ENCODE measurements at regions not wholly inside any gene's neighbourhood (a gene's known extent, or its start where the extent isn't known, plus 50 kb on each side); places are given as distances from the start of the nearest gene placed in this dataset.

- DNase-seq (ENCODE audit: low read depth, low spot score): no peak
- in situ Hi-C loops (cut with HindIII; ENCODE audit: low sequenced_read_pairs): no loop called here
- TF ChIP-seq, protein P1, sequence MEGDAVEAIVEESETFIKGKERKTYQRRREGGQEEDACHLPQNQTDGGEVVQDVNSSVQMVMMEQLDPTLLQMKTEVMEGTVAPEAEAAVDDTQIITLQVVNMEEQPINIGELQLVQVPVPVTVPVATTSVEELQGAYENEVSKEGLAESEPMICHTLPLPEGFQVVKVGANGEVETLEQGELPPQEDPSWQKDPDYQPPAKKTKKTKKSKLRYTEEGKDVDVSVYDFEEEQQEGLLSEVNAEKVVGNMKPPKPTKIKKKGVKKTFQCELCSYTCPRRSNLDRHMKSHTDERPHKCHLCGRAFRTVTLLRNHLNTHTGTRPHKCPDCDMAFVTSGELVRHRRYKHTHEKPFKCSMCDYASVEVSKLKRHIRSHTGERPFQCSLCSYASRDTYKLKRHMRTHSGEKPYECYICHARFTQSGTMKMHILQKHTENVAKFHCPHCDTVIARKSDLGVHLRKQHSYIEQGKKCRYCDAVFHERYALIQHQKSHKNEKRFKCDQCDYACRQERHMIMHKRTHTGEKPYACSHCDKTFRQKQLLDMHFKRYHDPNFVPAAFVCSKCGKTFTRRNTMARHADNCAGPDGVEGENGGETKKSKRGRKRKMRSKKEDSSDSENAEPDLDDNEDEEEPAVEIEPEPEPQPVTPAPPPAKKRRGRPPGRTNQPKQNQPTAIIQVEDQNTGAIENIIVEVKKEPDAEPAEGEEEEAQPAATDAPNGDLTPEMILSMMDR (IDR thresholded peaks at IDR 0.05; ENCODE audit: low read depth, low read length): no peak
Observed at GRCh38 chr20:52838510-52839241, 133.5 kb upstream of the TSHZ2 start.

DNA sequence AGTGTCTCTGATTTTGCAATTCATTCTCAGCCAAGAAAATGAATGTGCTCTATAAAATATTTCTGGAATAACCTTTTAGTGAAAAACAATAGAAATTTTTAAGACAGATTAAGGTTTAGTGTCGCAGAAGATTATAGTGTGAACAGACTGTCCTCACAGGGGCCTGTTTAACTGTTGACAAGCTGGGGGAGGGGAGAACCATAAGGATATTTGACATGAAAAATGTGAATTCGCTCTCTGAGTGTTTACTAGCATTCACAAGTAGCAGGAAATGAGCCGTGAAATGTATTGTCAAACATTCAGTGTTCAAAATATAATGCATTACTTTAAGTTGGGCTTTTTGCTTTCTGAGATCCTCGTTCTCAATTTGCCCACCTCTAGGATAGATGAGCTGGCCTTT, 134.8 kb upstream of the TSHZ2 start:
- TF ChIP-seq, protein P1 (IDR thresholded peaks at IDR 0.05; ENCODE audit: low read depth, low read length): no peak
- in situ Hi-C loops (cut with HindIII; ENCODE audit: low sequenced_read_pairs): no loop called here
- H3K4me3 ChIP-seq (ENCODE audit: low read depth, low read length): no peak overlapping the region
- no peak for DNase-seq (ENCODE audit: low read depth, low spot score)

More at GRCh38 chr20:52838510-52839241, 133.5 kb upstream of the TSHZ2 start:
- no peak overlapping the region for H3K4me3 ChIP-seq (ENCODE audit: low read depth, low read length)

DNA sequence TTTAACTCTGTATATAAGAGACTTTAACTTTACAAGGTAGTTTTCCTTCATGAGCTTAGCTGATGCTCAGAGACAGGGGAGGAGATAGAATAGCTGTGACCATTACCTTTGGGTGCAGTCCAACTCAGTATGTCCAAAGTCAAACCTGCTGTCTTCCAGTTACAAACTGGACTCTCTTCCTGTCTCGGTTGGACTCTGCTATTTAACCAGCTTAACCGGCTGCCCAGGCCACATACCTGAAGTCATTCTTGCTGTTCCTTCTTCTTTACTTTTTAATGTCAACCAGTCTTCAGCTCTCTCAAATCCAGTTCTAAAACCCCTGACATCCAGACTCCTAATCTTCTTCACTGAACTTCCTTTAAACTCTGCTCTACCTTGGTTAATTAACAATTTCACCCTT, 138.3 kb upstream of the TSHZ2 start:
- no peak for DNase-seq (ENCODE audit: low read depth, low spot score)
- TF ChIP-seq, protein P1 (IDR thresholded peaks at IDR 0.05; ENCODE audit: low read depth, low read length): no peak
- in situ Hi-C loops (cut with HindIII; ENCODE audit: low sequenced_read_pairs): no loop called here
- H3K4me3 ChIP-seq (ENCODE audit: low read depth, low read length): no peak overlapping the region

DNA sequence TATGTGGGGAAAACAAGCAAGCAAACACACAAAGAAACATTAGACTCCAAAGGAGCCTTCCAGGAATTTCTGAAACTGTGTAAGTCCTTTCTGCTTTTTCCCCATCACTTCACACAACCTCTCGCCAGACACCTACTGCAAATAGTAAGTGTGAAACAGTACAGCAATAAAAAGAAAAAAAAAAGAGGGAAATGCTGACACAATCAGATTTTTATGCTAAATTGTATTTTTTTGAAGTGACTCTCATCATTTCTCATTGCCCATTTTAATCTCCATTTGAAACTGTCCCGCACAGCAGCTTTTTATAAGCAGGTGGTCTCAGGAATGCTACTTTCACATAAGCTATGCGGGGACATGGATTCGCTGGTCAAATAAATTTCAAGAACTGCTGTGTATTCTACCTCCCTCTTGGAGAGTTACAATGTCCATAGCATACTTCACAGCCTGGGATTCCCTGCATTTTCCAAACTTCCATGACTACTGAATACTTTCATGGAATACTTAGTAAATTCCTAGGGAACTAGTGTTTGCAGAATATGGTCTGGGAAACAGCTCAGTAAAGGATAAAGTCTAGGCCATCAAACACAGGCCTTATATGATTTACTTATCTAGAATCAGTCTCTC, 139.9 kb upstream of the TSHZ2 start:
- in situ Hi-C loops (cut with HindIII; ENCODE audit: low sequenced_read_pairs): no loop called here
- TF ChIP-seq, protein P1 (IDR thresholded peaks at IDR 0.05; ENCODE audit: low read depth, low read length): no peak
- DNase-seq (ENCODE audit: low read depth, low spot score): no peak

GRCh38 chr20:52830598-52830997, 141.6 kb upstream of the TSHZ2 start:
- no peak overlapping the region for H3K4me3 ChIP-seq (ENCODE audit: low read depth, low read length)
- TF ChIP-seq, protein P1 (IDR thresholded peaks at IDR 0.05; ENCODE audit: low read depth, low read length): no peak
- DNase-seq (ENCODE audit: low read depth, low spot score): no peak
- in situ Hi-C loops (cut with HindIII; ENCODE audit: low sequenced_read_pairs): no loop called here

More for the DNA sequence above, 139.9 kb upstream of the TSHZ2 start:
- H3K4me3 ChIP-seq (ENCODE audit: low read depth, low read length): no peak overlapping the region

DNA sequence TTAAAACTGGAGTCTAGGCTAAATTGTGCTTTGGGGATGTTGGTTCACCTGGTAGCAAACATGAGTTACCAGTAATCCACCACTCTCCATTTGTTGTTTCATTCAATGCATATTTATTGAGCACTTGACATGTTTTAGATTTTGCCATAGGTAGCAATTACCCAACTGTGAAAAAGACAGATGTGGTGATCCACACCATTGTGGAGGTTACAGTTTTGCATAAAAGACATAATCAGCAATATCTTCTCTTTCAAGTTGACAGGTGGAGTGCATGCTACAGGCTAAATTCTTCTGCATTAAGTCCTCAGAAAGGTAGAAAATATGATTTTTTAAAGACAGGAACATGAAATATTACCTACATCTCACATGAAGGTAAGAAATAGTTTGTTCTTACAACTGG, 143.0 kb upstream of the TSHZ2 start:
- in situ Hi-C loops (cut with HindIII; ENCODE audit: low sequenced_read_pairs): no loop called here
- H3K4me3 ChIP-seq (ENCODE audit: low read depth, low read length): no peak overlapping the region
- TF ChIP-seq, protein P1 (IDR thresholded peaks at IDR 0.05; ENCODE audit: low read depth, low read length): no peak
- DNase-seq (ENCODE audit: low read depth, low spot score): no peak

Data from astrocyte of the spinal cord (primary cell).